ENCODE measurements at regions not wholly inside any gene's neighbourhood (a gene's known extent, or its start where the extent isn't known, plus 50 kb on each side); places are given as distances from the start of the nearest gene placed in this dataset.

- DNase-seq (ENCODE audit: low read depth), result no peak
Observed at GRCh38 chr5:162324328-162324727, 256.8 kb downstream of the GABRG2 start.

GRCh38 chr5:162325143-162325727, 257.7 kb downstream of the GABRG2 start:
- no peak for DNase-seq (ENCODE audit: low read depth)

GRCh38 chr5:162334944-162335343, 267.4 kb downstream of the GABRG2 start:
- no peak for DNase-seq (ENCODE audit: low read depth)

GRCh38 chr5:162360373-162360931, 292.9 kb downstream of the GABRG2 start:
- no peak for DNase-seq (ENCODE audit: low read depth)

- DNase-seq (ENCODE audit: low read depth), result no peak
Observed at GRCh38 chr5:162372256-162372655, 304.7 kb downstream of the GABRG2 start.

- no peak for DNase-seq (ENCODE audit: low read depth)
Observed at GRCh38 chr5:162377895-162378294, 310.3 kb downstream of the GABRG2 start.

- DNase-seq (ENCODE audit: low read depth), result no peak
Observed at GRCh38 chr5:162382839-162383238, 315.3 kb downstream of the GABRG2 start.

GRCh38 chr5:162384225-162384624, 316.7 kb downstream of the GABRG2 start:
- no peak for DNase-seq (ENCODE audit: low read depth)

GRCh38 chr5:162391833-162392232, 324.3 kb downstream of the GABRG2 start:
- no peak for DNase-seq (ENCODE audit: low read depth)

- DNase-seq (ENCODE audit: low read depth), result no peak
Observed at GRCh38 chr5:162392336-162392735, 324.8 kb downstream of the GABRG2 start.

- DNase-seq (ENCODE audit: low read depth), result no peak
Observed at GRCh38 chr5:162393534-162393933, 326.0 kb downstream of the GABRG2 start.

GRCh38 chr5:162407614-162408013, 340.0 kb downstream of the GABRG2 start:
- no peak for DNase-seq (ENCODE audit: low read depth)

GRCh38 chr5:162410365-162410764, 342.8 kb downstream of the GABRG2 start:
- DNase-seq (ENCODE audit: low read depth), result no peak

GRCh38 chr5:162429142-162429541, 361.6 kb downstream of the GABRG2 start:
- DNase-seq (ENCODE audit: low read depth), result no peak

GRCh38 chr5:162434281-162434680, 366.7 kb downstream of the GABRG2 start:
- no peak for DNase-seq (ENCODE audit: low read depth)

GRCh38 chr5:162436055-162436454, 368.5 kb downstream of the GABRG2 start:
- no peak for DNase-seq (ENCODE audit: low read depth)

- DNase-seq (ENCODE audit: low read depth), result no peak
Observed at GRCh38 chr5:162444129-162444762, 376.7 kb downstream of the GABRG2 start.

GRCh38 chr5:162456086-162456485, 388.5 kb downstream of the GABRG2 start:
- no peak for DNase-seq (ENCODE audit: low read depth)

GRCh38 chr5:162466011-162466410, 398.4 kb downstream of the GABRG2 start:
- no peak for DNase-seq (ENCODE audit: low read depth)

GRCh38 chr5:162473041-162473714, 405.6 kb downstream of the GABRG2 start:
- no peak for DNase-seq (ENCODE audit: low read depth)

GRCh38 chr5:162474239-162474638, 406.7 kb downstream of the GABRG2 start:
- DNase-seq (ENCODE audit: low read depth), result no peak

GRCh38 chr5:162484095-162484494, 416.5 kb downstream of the GABRG2 start:
- DNase-seq (ENCODE audit: low read depth), result no peak

GRCh38 chr5:162484986-162485385, 417.4 kb downstream of the GABRG2 start:
- no peak for DNase-seq (ENCODE audit: low read depth)

Measured in activated T-cell treated with anti-CD3 and anti-CD28 coated beads for 1 hour (primary cell).